SK-N-SH (cell line): ENCODE measurements at regions not wholly inside any gene's neighbourhood (a gene's known extent, or its start where the extent isn't known, plus 50 kb on each side); places are given as distances from the start of the nearest gene placed in this dataset.

ENCODE experiments used
- CTCF ChIA-PET: fragments of 300-600, 350-600 bp; formaldehyde crosslinking; extraction: SDS; loops from one replicate; lab custom pipeline; 2021; lab: Yijun Ruan, JAX
- POLR2A ChIA-PET: fragments of 350-600 bp; sonication (Branson Sonifier 250); formaldehyde crosslinking; extraction: SDS; loops from one replicate; lab custom pipeline; 2020; ENCODE audit warnings: antibody characterized with exemption, inconsistent platforms; lab: Yijun Ruan, JAX
- DNase-seq: peaks from one replicate; pipeline ENCODE4 v3.0.0; 2012
- H2AFZ ChIP-seq: fragments of 200-600 bp; sonication (generic); 2 replicates; pipeline ENCODE4 v1.8.1; 2016; ENCODE audit warnings: antibody characterized with exemption, mild to moderate bottlenecking, low read depth
- H3F3A ChIP-seq: fragments of 200-600 bp; sonication (generic); replicated peaks from 2 replicates; pipeline ENCODE3; 2016; ENCODE audit warnings: antibody characterized with exemption, mild to moderate bottlenecking; ENCODE audit not compliant: insufficient read depth
- H3K27ac ChIP-seq, 2 experiments: fragments of 200-500 bp in 1 of 2; fragments of 200-600 bp in 1 of 2; sonication (Bioruptor generic) in 1 of 2; sonication (generic), shearing (Covaris generic) in 1 of 2; 2 replicates each; pipeline versions ENCODE4 v1.5.1 to v1.6.1; 2014 to 2016; ENCODE audit warnings: low read depth in 2 of 2, inconsistent platforms in 1 of 2, low read length in 1 of 2, mild to moderate bottlenecking in 1 of 2, mixed read lengths in 1 of 2
- H3K27me3 ChIP-seq: fragments of 200-600 bp; sonication (generic), shearing (Covaris generic); 2 replicates; pipeline ENCODE4 v1.6.1; 2016; ENCODE audit warnings: mixed run types; ENCODE audit not compliant: insufficient read depth
- H3K36me3 ChIP-seq, 2 experiments: fragments of 200-500 bp in 1 of 2; fragments of 200-600 bp in 1 of 2; sonication (Bioruptor generic) in 1 of 2; sonication (generic) in 1 of 2; replicated peaks in 1 of 2; 2 replicates each; pipeline versions ENCODE3 to v1.5.1; 2014 to 2016; ENCODE audit warnings: low read length in 1 of 2, mild to moderate bottlenecking in 1 of 2; ENCODE audit not compliant: insufficient read depth in 2 of 2, control insufficient read depth in 1 of 2
- H3K4me1 ChIP-seq, 2 experiments: fragments of 200-500 bp in 1 of 2; fragments of 200-600 bp in 1 of 2; sonication (Bioruptor generic) in 1 of 2; sonication (generic), shearing (Covaris generic) in 1 of 2; 2 replicates each; pipeline versions ENCODE4 v1.5.1 to v1.6.1; 2014 to 2016; ENCODE audit warnings: low read depth in 1 of 2, low read length in 1 of 2, mixed run types in 1 of 2; ENCODE audit not compliant: insufficient read depth in 2 of 2, control insufficient read depth in 1 of 2
- H3K4me2 ChIP-seq: fragments of 200-600 bp; sonication (generic), shearing (Covaris generic); 2 replicates; pipeline ENCODE4 v1.6.1; 2017; ENCODE audit warnings: mixed run types
- H3K4me3 ChIP-seq, 2 experiments: fragments of 200-500 bp in 1 of 2; fragments of 200-600 bp in 1 of 2; sonication (Bioruptor generic) in 1 of 2; sonication (generic), shearing (Covaris generic) in 1 of 2; 2 replicates each; pipeline versions ENCODE4 v1.5.1 to v1.8.1; 2014 to 2016; ENCODE audit warnings: low read depth in 2 of 2, inconsistent platforms in 1 of 2, low read length in 1 of 2, mild to moderate bottlenecking in 1 of 2, mixed read lengths in 1 of 2, moderate library complexity in 1 of 2
- H3K79me2 ChIP-seq: fragments of 200-600 bp; sonication (generic); 2 replicates; pipeline ENCODE4 v1.8.1; 2017; ENCODE audit warnings: mild to moderate bottlenecking; ENCODE audit not compliant: insufficient read depth
- H3K9ac ChIP-seq: fragments of 200-600 bp; sonication (generic); 2 replicates; pipeline ENCODE4 v1.6.1; 2017; ENCODE audit warnings: mixed run types
- H3K9me2 ChIP-seq: fragments of 200-600 bp; sonication (generic); 2 replicates; pipeline ENCODE4 v1.6.1; 2017; ENCODE audit warnings: mixed run types
- H3K9me3 ChIP-seq: fragments of 200-600 bp; sonication (generic); 2 replicates; pipeline ENCODE4 v1.6.1; 2017; ENCODE audit warnings: mixed run types, mild to moderate bottlenecking, moderate library complexity
- H4K20me1 ChIP-seq: fragments of 200-600 bp; sonication (generic); 2 replicates; pipeline ENCODE4 v1.6.1; 2017; ENCODE audit warnings: mild to moderate bottlenecking, mixed run types; ENCODE audit not compliant: insufficient read depth
- CHD2 ChIP-seq: fragments of 150-350 bp; IDR thresholded peaks from 2 replicates; pipeline ENCODE4 v1.6.1; 2018; ENCODE audit warnings: low read length; ENCODE audit not compliant: partially characterized antibody
- EP300 ChIP-seq, 2 experiments: IDR thresholded peaks; 2 replicates each; pipeline versions ENCODE4 v1.4.0 to v1.6.1; 2012; ENCODE audit warnings: borderline replicate concordance in 1 of 2, low read depth in 1 of 2, low read length in 1 of 2
- FOXJ3 ChIP-seq: sonication (generic); formaldehyde crosslinking; IDR thresholded peaks from 2 replicates; pipeline ENCODE4 v1.5.1; 2020; ENCODE audit warnings: mild to moderate bottlenecking, missing genetic modification reagents
- GABPA ChIP-seq: IDR thresholded peaks from 2 replicates; pipeline ENCODE4 v1.4.0; 2012; ENCODE audit warnings: low read depth, mild to moderate bottlenecking
- GATA2 ChIP-seq: sonication (generic); formaldehyde crosslinking; IDR thresholded peaks from 2 replicates; pipeline ENCODE4 v1.5.0; 2020; ENCODE audit warnings: mild to moderate bottlenecking, missing genetic modification reagents
- MAX ChIP-seq: IDR thresholded peaks from 2 replicates; pipeline ENCODE4 v1.4.0; 2012; ENCODE audit warnings: low read depth
- MEF2A ChIP-seq: IDR thresholded peaks from 2 replicates; pipeline ENCODE4 v1.4.0; 2012; ENCODE audit warnings: low read depth, borderline replicate concordance
- NFIC ChIP-seq: IDR thresholded peaks from 2 replicates; pipeline ENCODE4 v1.4.0; 2012; ENCODE audit warnings: borderline replicate concordance
- POLR2AphosphoS5 ChIP-seq: IDR thresholded peaks from 2 replicates; pipeline ENCODE4 v1.6.1; 2012; ENCODE audit warnings: low read depth, low read length
- RAD21 ChIP-seq: IDR thresholded peaks from 2 replicates; pipeline ENCODE4 v1.6.1; 2012; ENCODE audit warnings: mild to moderate bottlenecking, low read length
- RCOR1 ChIP-seq: fragments of 150-350 bp; IDR thresholded peaks from 2 replicates; pipeline ENCODE4 v1.6.1; 2017; ENCODE audit warnings: antibody characterized with exemption, low read length
- REST ChIP-seq: IDR thresholded peaks from 2 replicates; pipeline ENCODE4 v1.6.1; 2012; ENCODE audit warnings: mild to moderate bottlenecking, low read depth, low read length, moderate library complexity
- RXRA ChIP-seq: IDR thresholded peaks from 2 replicates; pipeline ENCODE4 v1.4.0; 2012; ENCODE audit warnings: low read depth, mild to moderate bottlenecking, borderline replicate concordance
- SIN3A ChIP-seq: IDR thresholded peaks from 2 replicates; pipeline ENCODE4 v1.6.1; 2012; ENCODE audit warnings: low read depth, mild to moderate bottlenecking, low read length, moderate library complexity, borderline replicate concordance
- SMC3 ChIP-seq: IDR thresholded peaks from 2 replicates; pipeline ENCODE4 v1.6.1; 2012; ENCODE audit warnings: low read depth, low read length, improper control_type of control experiment
- TAF1 ChIP-seq: IDR thresholded peaks from 2 replicates; pipeline ENCODE4 v1.6.1; 2012; ENCODE audit warnings: low read depth, mild to moderate bottlenecking, low read length, moderate library complexity, borderline replicate concordance
- USF2 ChIP-seq: fragments of 150-350 bp; IDR thresholded peaks from 2 replicates; pipeline ENCODE4 v1.6.1; 2017; ENCODE audit warnings: antibody characterized with exemption, low read length, low read depth, borderline replicate concordance
- ZBTB33 ChIP-seq: IDR thresholded peaks from 2 replicates; pipeline ENCODE4 v1.4.0; 2012; ENCODE audit warnings: low read depth, borderline replicate concordance
- WGBS: methylation state at CpG from one replicate; pipeline ENCODE4 v1.1.6; 2017; ENCODE audit warnings: low lambda C conversion rate; 5-methylcytosine and 5-hydroxymethylcytosine counted together

GRCh38 chr13:37385248-37385647, 213.3 kb downstream of the POSTN start (continued):
- TF ChIP-seq NFIC (no peak), USF2 (no peak)

- no peaks in the 10 kb centered on the region for H3K9me2 ChIP-seq
- no peak for DNase-seq
- H2AFZ ChIP-seq: no peak overlapping the region; the same call in 1 of the 2 replicates
- WGBS: 32% methylated on average over 2 of the region's 2 CpGs
- peaks cover 0 to 9% of the 10 kb centered on the region in 2 experiments; a peak in 1 of 4 replicates for H3K4me1 ChIP-seq
- H3K36me3 ChIP-seq: no peaks in the 10 kb centered on the region
- H3K79me2 ChIP-seq: no peaks in the 10 kb centered on the region
- peak overlapping the region in 1 of 2 experiments; percentile 65; a peak in 1 of 4 replicates for H3K27ac ChIP-seq
- TF ChIP-seq GATA2 (no peak), NFIC (no peak), FOXJ3 (CRISPR knock-in tag) (no peak), MAX (no peak), GABPA (no peak)
- TF ChIP-seq, all 33 proteins: peak for 0
- no peaks in the 10 kb centered on the region for H4K20me1 ChIP-seq
- no peak overlapping the region for H3K4me3 ChIP-seq
- no peak overlapping the region for H3K9ac ChIP-seq
- CTCF ChIA-PET: interaction anchor here (1.2 kb wide), 1 partner anchor 12 kb away, joined by 3 read pairs; no protein-coding TSS in a partner anchor
- no peak overlapping the region for H3K4me2 ChIP-seq
- POLR2A ChIA-PET: no interaction called here
- H3K9me3 ChIP-seq: no peaks in the 10 kb centered on the region
- no peaks in the 10 kb centered on the region for H3K27me3 ChIP-seq
- peaks cover 24% of the 10 kb centered on the region for H3F3A ChIP-seq
Measured at GRCh38 chr13:37383856-37384370, 214.7 kb downstream of the POSTN start.

GRCh38 chr13:37383046-37383445, 215.5 kb downstream of the POSTN start:
- WGBS: 22% methylated on average over 2 of the region's 2 CpGs
- Histone ChIP-seq H2AFZ (no peak overlapping the region), H3K79me2 (no peaks in the 10 kb centered on the region), H3K4me1 (peaks cover 0 to 9% of the 10 kb centered on the region in 2 experiments; a peak in 1 of 4 replicates), H4K20me1 (no peaks in the 10 kb centered on the region), H3K27me3 (no peaks in the 10 kb centered on the region), H3K36me3 (no peaks in the 10 kb centered on the region), H3K4me2 (no peak overlapping the region), H3K9me2 (no peaks in the 10 kb centered on the region), H3F3A (peaks cover 24% of the 10 kb centered on the region), H3K9me3 (no peaks in the 10 kb centered on the region), H3K9ac (no peak overlapping the region), H3K4me3 (no peak overlapping the region), H3K27ac (peak overlapping the region in 1 of 2 experiments; percentile 65; a peak in 2 of 4 replicates)
- no peak for DNase-seq
- ChIA-PET POLR2A (no interaction called here), CTCF (no interaction called here)
- no peak for TF ChIP-seq GABPA
- TF ChIP-seq RCOR1: no peak
- no peak for TF ChIP-seq ZBTB33
- TF ChIP-seq CHD2: no peak
- no peak for TF ChIP-seq REST
- no peak for TF ChIP-seq MAX
- TF ChIP-seq NFIC: no peak
- no peak for TF ChIP-seq TAF1
- TF ChIP-seq RAD21: no peak
- no peak for TF ChIP-seq RXRA
- TF ChIP-seq SMC3: no peak
- TF ChIP-seq MEF2A: no peak
- TF ChIP-seq GATA2: no peak
- no peak for TF ChIP-seq FOXJ3 (CRISPR knock-in tag)
- TF ChIP-seq POLR2AphosphoS5: no peak
- no peak for TF ChIP-seq EP300 (IDR thresholded peaks at IDR 0.05; ENCODE audit: borderline replicate concordance in 1 of 2, low read depth in 1 of 2, low read length in 1 of 2)
- TF ChIP-seq SIN3A: no peak
